SK-N-SH (cell line): ENCODE measurements at regions not wholly inside any gene's neighbourhood (a gene's known extent, or its start where the extent isn't known, plus 50 kb on each side); places are given as distances from the start of the nearest gene placed in this dataset.

Experiments used
- CTCF ChIA-PET: fragments of 300-600, 350-600 bp; formaldehyde crosslinking; extraction: SDS; loops from one replicate; lab custom pipeline; 2021; lab: Yijun Ruan, JAX
- POLR2A ChIA-PET: fragments of 350-600 bp; sonication (Branson Sonifier 250); formaldehyde crosslinking; extraction: SDS; loops from one replicate; lab custom pipeline; 2020; ENCODE audit warnings: antibody characterized with exemption, inconsistent platforms; lab: Yijun Ruan, JAX
- DNase-seq: peaks from one replicate; pipeline ENCODE4 v3.0.0; 2012
- H2AFZ ChIP-seq: fragments of 200-600 bp; sonication (generic); 2 replicates; pipeline ENCODE4 v1.8.1; 2016; ENCODE audit warnings: antibody characterized with exemption, mild to moderate bottlenecking, low read depth
- H3F3A ChIP-seq: fragments of 200-600 bp; sonication (generic); replicated peaks from 2 replicates; pipeline ENCODE3; 2016; ENCODE audit warnings: antibody characterized with exemption, mild to moderate bottlenecking; ENCODE audit not compliant: insufficient read depth
- H3K27ac ChIP-seq, 2 experiments: fragments of 200-500 bp in 1 of 2; fragments of 200-600 bp in 1 of 2; sonication (Bioruptor generic) in 1 of 2; sonication (generic), shearing (Covaris generic) in 1 of 2; 2 replicates each; pipeline versions ENCODE4 v1.5.1 to v1.6.1; 2014 to 2016; ENCODE audit warnings: low read depth in 2 of 2, inconsistent platforms in 1 of 2, low read length in 1 of 2, mild to moderate bottlenecking in 1 of 2, mixed read lengths in 1 of 2
- H3K27me3 ChIP-seq: fragments of 200-600 bp; sonication (generic), shearing (Covaris generic); 2 replicates; pipeline ENCODE4 v1.6.1; 2016; ENCODE audit warnings: mixed run types; ENCODE audit not compliant: insufficient read depth
- H3K36me3 ChIP-seq, 2 experiments: fragments of 200-500 bp in 1 of 2; fragments of 200-600 bp in 1 of 2; sonication (Bioruptor generic) in 1 of 2; sonication (generic) in 1 of 2; replicated peaks in 1 of 2; 2 replicates each; pipeline versions ENCODE3 to v1.5.1; 2014 to 2016; ENCODE audit warnings: low read length in 1 of 2, mild to moderate bottlenecking in 1 of 2; ENCODE audit not compliant: insufficient read depth in 2 of 2, control insufficient read depth in 1 of 2
- H3K4me1 ChIP-seq, 2 experiments: fragments of 200-500 bp in 1 of 2; fragments of 200-600 bp in 1 of 2; sonication (Bioruptor generic) in 1 of 2; sonication (generic), shearing (Covaris generic) in 1 of 2; 2 replicates each; pipeline versions ENCODE4 v1.5.1 to v1.6.1; 2014 to 2016; ENCODE audit warnings: low read depth in 1 of 2, low read length in 1 of 2, mixed run types in 1 of 2; ENCODE audit not compliant: insufficient read depth in 2 of 2, control insufficient read depth in 1 of 2
- H3K4me2 ChIP-seq: fragments of 200-600 bp; sonication (generic), shearing (Covaris generic); 2 replicates; pipeline ENCODE4 v1.6.1; 2017; ENCODE audit warnings: mixed run types
- H3K4me3 ChIP-seq, 2 experiments: fragments of 200-500 bp in 1 of 2; fragments of 200-600 bp in 1 of 2; sonication (Bioruptor generic) in 1 of 2; sonication (generic), shearing (Covaris generic) in 1 of 2; 2 replicates each; pipeline versions ENCODE4 v1.5.1 to v1.8.1; 2014 to 2016; ENCODE audit warnings: low read depth in 2 of 2, inconsistent platforms in 1 of 2, low read length in 1 of 2, mild to moderate bottlenecking in 1 of 2, mixed read lengths in 1 of 2, moderate library complexity in 1 of 2
- H3K79me2 ChIP-seq: fragments of 200-600 bp; sonication (generic); 2 replicates; pipeline ENCODE4 v1.8.1; 2017; ENCODE audit warnings: mild to moderate bottlenecking; ENCODE audit not compliant: insufficient read depth
- H3K9ac ChIP-seq: fragments of 200-600 bp; sonication (generic); 2 replicates; pipeline ENCODE4 v1.6.1; 2017; ENCODE audit warnings: mixed run types
- H3K9me2 ChIP-seq: fragments of 200-600 bp; sonication (generic); 2 replicates; pipeline ENCODE4 v1.6.1; 2017; ENCODE audit warnings: mixed run types
- H3K9me3 ChIP-seq: fragments of 200-600 bp; sonication (generic); 2 replicates; pipeline ENCODE4 v1.6.1; 2017; ENCODE audit warnings: mixed run types, mild to moderate bottlenecking, moderate library complexity
- H4K20me1 ChIP-seq: fragments of 200-600 bp; sonication (generic); 2 replicates; pipeline ENCODE4 v1.6.1; 2017; ENCODE audit warnings: mild to moderate bottlenecking, mixed run types; ENCODE audit not compliant: insufficient read depth
- CTCF ChIP-seq: fragments of 200-600 bp; sonication (generic); IDR thresholded peaks from 2 replicates; pipeline ENCODE4 v1.6.1; 2017; ENCODE audit warnings: antibody characterized with exemption, mild to moderate bottlenecking, moderate library complexity
- EP300 ChIP-seq, 2 experiments: IDR thresholded peaks; 2 replicates each; pipeline versions ENCODE4 v1.4.0 to v1.6.1; 2012; ENCODE audit warnings: borderline replicate concordance in 1 of 2, low read depth in 1 of 2, low read length in 1 of 2
- GABPA ChIP-seq: IDR thresholded peaks from 2 replicates; pipeline ENCODE4 v1.4.0; 2012; ENCODE audit warnings: low read depth, mild to moderate bottlenecking
- GATA2 ChIP-seq: sonication (generic); formaldehyde crosslinking; IDR thresholded peaks from 2 replicates; pipeline ENCODE4 v1.5.0; 2020; ENCODE audit warnings: mild to moderate bottlenecking, missing genetic modification reagents
- JUND ChIP-seq: IDR thresholded peaks from 2 replicates; pipeline ENCODE4 v1.4.0; 2012
- MAX ChIP-seq: IDR thresholded peaks from 2 replicates; pipeline ENCODE4 v1.4.0; 2012; ENCODE audit warnings: low read depth
- MEF2A ChIP-seq: IDR thresholded peaks from 2 replicates; pipeline ENCODE4 v1.4.0; 2012; ENCODE audit warnings: low read depth, borderline replicate concordance
- MXI1 ChIP-seq: IDR thresholded peaks from 2 replicates; pipeline ENCODE4 v1.6.1; 2012; ENCODE audit warnings: mild to moderate bottlenecking, low read depth, low read length, improper control_type of control experiment
- NFIC ChIP-seq: IDR thresholded peaks from 2 replicates; pipeline ENCODE4 v1.4.0; 2012; ENCODE audit warnings: borderline replicate concordance
- PBX3 ChIP-seq: IDR thresholded peaks from 2 replicates; pipeline ENCODE4; 2012
- POLR2AphosphoS5 ChIP-seq: IDR thresholded peaks from 2 replicates; pipeline ENCODE4 v1.6.1; 2012; ENCODE audit warnings: low read depth, low read length
- RFX5 ChIP-seq: IDR thresholded peaks from 2 replicates; pipeline ENCODE4 v1.6.1; 2012; ENCODE audit warnings: mild to moderate bottlenecking, improper control_type of control experiment, low read length
- RXRA ChIP-seq: IDR thresholded peaks from 2 replicates; pipeline ENCODE4 v1.4.0; 2012; ENCODE audit warnings: low read depth, mild to moderate bottlenecking, borderline replicate concordance
- SIN3A ChIP-seq: IDR thresholded peaks from 2 replicates; pipeline ENCODE4 v1.6.1; 2012; ENCODE audit warnings: low read depth, mild to moderate bottlenecking, low read length, moderate library complexity, borderline replicate concordance
- SMC3 ChIP-seq: IDR thresholded peaks from 2 replicates; pipeline ENCODE4 v1.6.1; 2012; ENCODE audit warnings: low read depth, low read length, improper control_type of control experiment
- TCF12 ChIP-seq: IDR thresholded peaks from 2 replicates; pipeline ENCODE4 v1.4.0; 2012
- TEAD4 ChIP-seq: IDR thresholded peaks from 2 replicates; pipeline ENCODE4 v1.4.0; 2012; ENCODE audit warnings: mild to moderate bottlenecking, borderline replicate concordance; ENCODE audit not compliant: insufficient read depth
- USF1 ChIP-seq: IDR thresholded peaks from 2 replicates; pipeline ENCODE4 v1.4.0; 2012; ENCODE audit warnings: low read depth, borderline replicate concordance
- YY1 ChIP-seq: IDR thresholded peaks from 2 replicates; pipeline ENCODE4 v1.4.0; 2012; ENCODE audit warnings: low read depth, mild to moderate bottlenecking
- WGBS: methylation state at CpG from one replicate; pipeline ENCODE4 v1.1.6; 2017; ENCODE audit warnings: low lambda C conversion rate; 5-methylcytosine and 5-hydroxymethylcytosine counted together

- POLR2A ChIA-PET, result no interaction called here
- no peak overlapping the region for H3K9ac ChIP-seq
- 95% methylated on average over 5 of the region's 5 CpGs for WGBS
- no peak overlapping the region for H3K27ac ChIP-seq
- no peaks in the 10 kb centered on the region; a peak in 1 of 4 replicates for H3K4me1 ChIP-seq
- H3K27me3 ChIP-seq, result no peaks in the 10 kb centered on the region
- no peaks in the 10 kb centered on the region for H3K9me3 ChIP-seq
- no peak overlapping the region for H2AFZ ChIP-seq
- no peak for TF ChIP-seq TCF12
- TF ChIP-seq MXI1, result no peak
- no peak for TF ChIP-seq POLR2AphosphoS5
- TF ChIP-seq SIN3A, result no peak
- no peak for TF ChIP-seq JUND
- TF ChIP-seq RFX5, result no peak
- TF ChIP-seq CTCF, result no peak
- no peak for TF ChIP-seq RXRA
- no peak for TF ChIP-seq SMC3
- no peak for TF ChIP-seq PBX3
- TF ChIP-seq MEF2A, result no peak
- TF ChIP-seq GABPA, result no peak
- TF ChIP-seq GATA2 (CRISPR knock-in tag), result no peak
- no peak for TF ChIP-seq MAX
- no peak for TF ChIP-seq USF1
- DNase-seq, result no peak
- no peaks in the 10 kb centered on the region for H4K20me1 ChIP-seq
- H3K9me2 ChIP-seq, result no peaks in the 10 kb centered on the region
- no peaks in the 10 kb centered on the region for H3K79me2 ChIP-seq
- CTCF ChIA-PET, result interaction anchor here (2.5 kb wide), 1 partner anchor 13 kb away, joined by 11 read pairs; no protein-coding TSS in a partner anchor
- no peaks in the 10 kb centered on the region for H3K36me3 ChIP-seq
- no peak overlapping the region for H3K4me2 ChIP-seq
- no peak overlapping the region for H3K4me3 ChIP-seq
- H3F3A ChIP-seq, result no peaks in the 10 kb centered on the region
Observed at GRCh38 chr5:92922231-92922967, 658.6 kb downstream of the NR2F1-AS1 start.

- no peak overlapping the region for H3K4me2 ChIP-seq
- POLR2A ChIA-PET, result no interaction called here
- CTCF ChIA-PET, result no interaction called here
- TF ChIP-seq TCF12 (no peak), GABPA (no peak), POLR2AphosphoS5 (no peak), USF1 (no peak), NFIC (no peak), RFX5 (no peak), MXI1 (no peak), EP300 (IDR thresholded peaks at IDR 0.05; ENCODE audit: borderline replicate concordance in 1 of 2, low read depth in 1 of 2, low read length in 1 of 2) (no peak), YY1 (no peak), JUND (no peak), TEAD4 (no peak), GATA2 (CRISPR knock-in tag) (no peak), CTCF (no peak)
- no peak for DNase-seq
- no peaks in the 10 kb centered on the region; a peak in 1 of 4 replicates for H3K4me1 ChIP-seq
- no peaks in the 10 kb centered on the region for H3K9me3 ChIP-seq
- no peaks in the 10 kb centered on the region for H3K9me2 ChIP-seq
- H3F3A ChIP-seq, result no peaks in the 10 kb centered on the region
- no peaks in the 10 kb centered on the region for H4K20me1 ChIP-seq
- no peaks in the 10 kb centered on the region for H3K79me2 ChIP-seq
- no peak overlapping the region for H3K4me3 ChIP-seq
- H3K27me3 ChIP-seq, result no peaks in the 10 kb centered on the region
- H2AFZ ChIP-seq, result no peak overlapping the region
- H3K36me3 ChIP-seq, result no peaks in the 10 kb centered on the region
- H3K27ac ChIP-seq, result no peak overlapping the region
- no peak overlapping the region for H3K9ac ChIP-seq
- WGBS, result 88% methylated on average over 2 of the region's 2 CpGs
Observed at GRCh38 chr5:92917044-92917443, 664.0 kb downstream of the NR2F1-AS1 start.
